AG09309 (cell line): ENCODE measurements at regions not wholly inside any gene's neighbourhood (a gene's known extent, or its start where the extent isn't known, plus 50 kb on each side); places are given as distances from the start of the nearest gene placed in this dataset.

Source experiments
- DNase-seq: peaks from one replicate; pipeline ENCODE4 v3.0.0-alpha.2; 2010; ENCODE audit warnings: low read depth
- H3K4me3 ChIP-seq: 2 replicates; pipeline ENCODE4 v1.5.1; 2011; ENCODE audit warnings: mild to moderate bottlenecking, low read depth, low read length, moderate library complexity; ENCODE audit not compliant: control insufficient read depth
- CTCF ChIP-seq: IDR thresholded peaks from 2 replicates; pipeline ENCODE4 v1.5.1; 2011; ENCODE audit warnings: mild to moderate bottlenecking, low read depth, low read length, inconsistent platforms; ENCODE audit not compliant: insufficient read depth, control insufficient read depth; ENCODE audit errors: missing control alignments

DNA sequence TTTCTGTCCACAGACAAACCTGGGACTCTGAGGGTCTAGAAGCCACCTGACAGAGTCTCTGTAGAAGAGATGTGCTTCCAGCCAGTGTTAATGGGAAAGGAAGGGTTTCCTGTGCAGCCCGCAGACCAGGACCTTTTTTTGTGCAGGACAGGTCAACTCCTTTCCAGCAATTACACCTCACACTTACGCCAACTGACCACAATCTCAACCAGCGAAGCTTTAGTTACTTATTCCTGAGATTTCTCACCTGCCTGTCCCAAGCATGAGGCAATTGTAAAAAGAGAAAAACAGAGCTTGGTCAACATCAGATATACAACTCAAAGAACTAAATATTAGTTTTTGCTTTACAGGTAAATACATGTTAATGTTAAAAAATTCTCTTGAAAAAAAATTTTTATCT, 393.8 kb upstream of the ID4 start:
- TF ChIP-seq CTCF, result no peak
- H3K4me3 ChIP-seq, result no peak overlapping the region
- DNase-seq, result no peak

DNA sequence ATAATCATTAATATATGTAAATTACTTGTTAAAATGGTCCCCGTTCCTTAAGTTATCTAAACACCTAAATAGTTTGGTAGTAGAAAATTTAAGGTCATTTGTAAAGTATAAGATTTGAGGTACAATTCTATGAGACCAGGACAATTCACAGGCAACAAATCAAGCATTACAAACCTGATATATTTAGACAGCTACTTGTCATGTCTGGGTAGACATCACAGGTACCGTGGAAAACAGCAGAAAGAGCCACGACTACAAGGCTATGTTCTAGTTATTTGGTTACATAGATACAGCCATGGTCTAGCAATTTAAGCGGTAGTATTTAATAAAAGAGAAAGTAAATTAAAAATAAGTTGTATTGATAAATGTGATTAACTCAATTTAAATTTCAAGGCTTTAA, 393.1 kb upstream of the ID4 start:
- no peak for TF ChIP-seq CTCF
- no peak overlapping the region for H3K4me3 ChIP-seq
- no peak for DNase-seq

GRCh38 chr6:19444481-19444880, 392.7 kb upstream of the ID4 start:
- no peak for TF ChIP-seq CTCF
- no peak overlapping the region for H3K4me3 ChIP-seq
- DNase-seq, result no peak

DNA sequence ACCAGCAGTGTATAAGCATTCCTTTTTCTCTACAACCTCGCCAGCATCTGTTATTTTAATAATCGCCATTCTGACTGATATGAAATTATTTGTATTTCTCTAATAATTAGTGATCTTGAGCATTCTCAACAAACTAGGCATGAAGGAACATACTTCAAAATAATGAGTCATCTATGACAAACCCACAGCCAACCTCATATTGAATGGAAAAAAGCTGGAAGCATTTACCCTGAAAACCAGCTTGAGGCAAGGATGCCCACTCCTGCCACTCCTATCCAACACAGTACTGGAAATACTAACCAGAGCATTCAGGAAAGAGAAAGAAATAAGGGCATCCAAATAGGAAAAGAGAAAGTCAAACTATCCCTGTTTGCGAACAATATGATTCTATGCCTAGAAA, 390.6 kb upstream of the ID4 start:
- no peak for DNase-seq
- no peak overlapping the region for H3K4me3 ChIP-seq
- no peak for TF ChIP-seq CTCF

DNA sequence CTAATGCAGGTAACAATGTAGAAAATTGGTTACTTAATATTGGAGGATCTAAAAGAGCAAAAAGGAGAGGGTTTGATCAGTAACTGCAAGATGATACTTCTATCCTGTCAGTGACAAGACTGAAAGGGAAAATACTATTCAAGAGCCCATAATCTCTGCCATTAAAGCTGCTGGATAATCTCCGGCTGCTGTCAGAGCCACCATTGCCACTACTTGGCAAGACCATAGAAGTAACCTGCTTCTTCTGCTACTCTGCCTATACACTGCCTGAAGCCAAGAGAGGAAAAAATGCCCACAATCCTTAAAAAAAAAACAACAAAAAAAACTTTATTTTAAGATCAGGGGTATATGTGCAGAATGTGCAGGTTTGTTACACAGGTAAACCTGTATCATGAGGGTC, 386.5 kb upstream of the ID4 start:
- no peak for TF ChIP-seq CTCF
- DNase-seq, result no peak
- no peak overlapping the region for H3K4me3 ChIP-seq

GRCh38 chr6:19452495-19452894, 384.7 kb upstream of the ID4 start:
- TF ChIP-seq CTCF, result no peak
- H3K4me3 ChIP-seq, result no peak overlapping the region
- no peak for DNase-seq

- DNase-seq, result no peak
- no peak for TF ChIP-seq CTCF
- no peak overlapping the region for H3K4me3 ChIP-seq
Observed at GRCh38 chr6:19454001-19454720, 383.0 kb upstream of the ID4 start.
